IMR-90 (cell line): ENCODE measurements at regions not wholly inside any gene's neighbourhood (a gene's known extent, or its start where the extent isn't known, plus 50 kb on each side); places are given as distances from the start of the nearest gene placed in this dataset.

ENCODE experiments used
- FOS ChIP-seq: fragments of 150-350 bp; IDR thresholded peaks from 2 replicates; pipeline ENCODE4 v1.6.1; 2016; ENCODE audit warnings: low read depth, low read length
- POLR2A ChIP-seq: IDR thresholded peaks from 2 replicates; pipeline ENCODE4 v1.6.1; 2012; ENCODE audit warnings: mild to moderate bottlenecking, low read depth, low read length
- RAD21 ChIP-seq: IDR thresholded peaks from 2 replicates; pipeline ENCODE4 v1.6.1; 2012; ENCODE audit warnings: low read length, improper control_type of control experiment
- SMC3 ChIP-seq: fragments of 150-350 bp; IDR thresholded peaks from 2 replicates; pipeline ENCODE4 v1.6.1; 2016; ENCODE audit warnings: low read depth, mild to moderate bottlenecking, antibody characterized with exemption, low read length, moderate library complexity
- TF ChIP-seq, protein P1 (sequence below): conservative IDR thresholded peaks from 2 replicates; pipeline ENCODE4 v1.5.1; 2012; ENCODE audit warnings: mild to moderate bottlenecking, low read depth, low read length, improper control_type of control experiment

DNA sequence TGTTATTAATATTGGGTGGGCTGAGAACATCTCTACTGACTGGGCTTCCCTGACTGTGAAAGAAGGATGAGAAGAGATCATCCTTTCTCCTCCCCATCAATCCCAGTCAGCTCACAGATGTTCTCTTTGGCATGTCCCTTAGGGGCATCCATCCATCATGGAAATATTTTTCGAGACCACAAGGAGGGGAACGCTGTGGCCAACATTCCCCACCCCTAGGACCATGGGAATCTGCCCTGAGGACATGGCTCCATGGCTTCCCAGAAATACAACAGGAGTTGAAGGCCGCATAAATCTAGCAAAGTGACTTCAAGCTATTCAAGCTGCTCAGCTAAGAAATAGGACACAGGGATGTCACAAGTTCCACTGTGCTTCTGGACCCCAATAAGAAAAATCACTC is 456.8 kb downstream of the MED13L start:
- TF ChIP-seq, protein P1, sequence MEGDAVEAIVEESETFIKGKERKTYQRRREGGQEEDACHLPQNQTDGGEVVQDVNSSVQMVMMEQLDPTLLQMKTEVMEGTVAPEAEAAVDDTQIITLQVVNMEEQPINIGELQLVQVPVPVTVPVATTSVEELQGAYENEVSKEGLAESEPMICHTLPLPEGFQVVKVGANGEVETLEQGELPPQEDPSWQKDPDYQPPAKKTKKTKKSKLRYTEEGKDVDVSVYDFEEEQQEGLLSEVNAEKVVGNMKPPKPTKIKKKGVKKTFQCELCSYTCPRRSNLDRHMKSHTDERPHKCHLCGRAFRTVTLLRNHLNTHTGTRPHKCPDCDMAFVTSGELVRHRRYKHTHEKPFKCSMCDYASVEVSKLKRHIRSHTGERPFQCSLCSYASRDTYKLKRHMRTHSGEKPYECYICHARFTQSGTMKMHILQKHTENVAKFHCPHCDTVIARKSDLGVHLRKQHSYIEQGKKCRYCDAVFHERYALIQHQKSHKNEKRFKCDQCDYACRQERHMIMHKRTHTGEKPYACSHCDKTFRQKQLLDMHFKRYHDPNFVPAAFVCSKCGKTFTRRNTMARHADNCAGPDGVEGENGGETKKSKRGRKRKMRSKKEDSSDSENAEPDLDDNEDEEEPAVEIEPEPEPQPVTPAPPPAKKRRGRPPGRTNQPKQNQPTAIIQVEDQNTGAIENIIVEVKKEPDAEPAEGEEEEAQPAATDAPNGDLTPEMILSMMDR: no peak
- TF ChIP-seq SMC3 (no peak), POLR2A (no peak), RAD21 (no peak), FOS (no peak)
